Bone marrow (tissue), 2 donors: ENCODE measurements at regions not wholly inside any gene's neighbourhood (a gene's known extent, or its start where the extent isn't known, plus 50 kb on each side); places are given as distances from the start of the nearest gene placed in this dataset.
A peak's percentile ranks its signal among the peaks of the same experiment; 100 is the strongest.

Source experiments
- DNase-seq, 2 donors: peaks; one replicate each; lab custom pipeline; 2025; lab: John Stamatoyannopoulos, UW

DNA sequence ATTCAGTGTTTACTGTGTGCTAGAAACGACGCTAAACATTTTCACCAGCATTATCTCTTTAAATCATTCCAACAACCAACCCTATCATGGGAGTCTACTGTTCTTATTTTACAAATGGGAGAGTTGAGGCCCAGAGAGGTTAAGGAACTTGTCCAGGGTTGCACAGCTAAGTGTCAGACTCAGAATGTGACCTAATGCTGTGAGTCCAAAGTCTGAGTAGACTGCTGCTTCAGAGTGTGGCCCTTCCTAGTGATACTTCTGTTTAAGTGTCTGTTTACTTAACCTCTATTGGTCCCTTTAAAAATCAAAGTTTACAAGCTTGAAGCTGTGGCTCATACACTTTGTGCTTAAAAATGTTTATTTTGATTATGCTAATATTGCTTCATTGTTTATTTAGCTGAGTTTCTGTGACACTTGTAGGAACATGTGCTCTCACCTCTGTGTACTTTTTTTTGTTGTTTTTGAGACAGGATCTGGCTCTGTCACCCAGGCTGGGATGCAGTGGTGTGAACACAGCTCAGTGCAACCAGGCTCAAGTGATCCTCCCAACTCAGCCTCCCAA is 84.4 kb upstream of the SYPL1 start:
- no peak for DNase-seq

DNA sequence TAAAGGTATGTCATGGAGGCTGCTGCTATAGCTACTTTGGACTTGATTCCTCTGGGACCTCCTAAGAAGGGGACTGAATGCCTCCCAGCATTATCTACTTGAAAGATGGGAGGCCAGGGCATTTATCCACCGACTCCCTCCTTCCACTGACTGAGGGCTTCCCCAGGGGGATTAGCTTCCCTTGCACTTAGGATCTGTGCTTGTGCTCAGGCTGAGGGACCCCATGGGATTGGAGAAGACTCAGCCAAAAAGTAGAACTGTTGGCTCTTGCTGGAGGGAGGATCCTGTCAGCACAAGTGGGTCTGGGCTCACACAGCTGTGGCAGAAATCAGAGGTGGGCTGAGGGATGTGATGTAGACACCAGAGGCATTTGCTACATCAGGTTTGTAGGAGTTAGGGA is 81.5 kb upstream of the SYPL1 start:
- no peak for DNase-seq

DNA sequence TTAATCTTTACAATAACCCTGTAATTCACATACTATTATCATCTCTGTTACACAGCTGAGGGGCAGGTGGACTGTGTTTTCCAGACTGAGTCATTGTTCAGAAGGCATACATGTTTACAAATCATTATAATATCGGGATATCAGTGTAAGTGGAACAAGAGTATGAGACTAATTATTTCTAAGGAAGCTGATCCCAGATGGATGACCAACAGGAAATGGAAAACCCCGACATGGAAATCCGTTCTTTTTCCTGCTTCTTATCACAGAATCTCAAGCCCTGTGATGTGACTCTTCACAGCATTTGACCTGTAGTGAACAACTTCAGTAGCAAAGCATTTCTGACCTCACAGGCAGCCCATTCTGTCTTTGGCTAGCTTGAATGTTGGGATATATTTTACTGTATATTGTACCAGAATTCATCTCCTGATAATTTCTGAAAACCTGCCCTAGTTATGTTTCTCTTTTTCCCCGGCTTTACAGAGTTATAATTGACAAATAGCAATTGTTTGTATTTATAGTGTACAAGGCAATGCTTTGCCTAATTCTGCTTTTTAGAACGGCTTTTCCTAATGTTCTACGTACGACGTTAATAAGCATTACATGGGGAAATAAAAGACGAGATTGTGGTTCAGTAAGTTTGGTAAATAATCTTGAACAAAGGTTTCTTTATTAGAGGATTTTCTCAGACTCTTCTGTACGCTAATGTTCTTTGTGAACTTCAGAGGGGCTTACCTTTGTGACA is 78.6 kb upstream of the SYPL1 start:
- DNase-seq: no peak

DNA sequence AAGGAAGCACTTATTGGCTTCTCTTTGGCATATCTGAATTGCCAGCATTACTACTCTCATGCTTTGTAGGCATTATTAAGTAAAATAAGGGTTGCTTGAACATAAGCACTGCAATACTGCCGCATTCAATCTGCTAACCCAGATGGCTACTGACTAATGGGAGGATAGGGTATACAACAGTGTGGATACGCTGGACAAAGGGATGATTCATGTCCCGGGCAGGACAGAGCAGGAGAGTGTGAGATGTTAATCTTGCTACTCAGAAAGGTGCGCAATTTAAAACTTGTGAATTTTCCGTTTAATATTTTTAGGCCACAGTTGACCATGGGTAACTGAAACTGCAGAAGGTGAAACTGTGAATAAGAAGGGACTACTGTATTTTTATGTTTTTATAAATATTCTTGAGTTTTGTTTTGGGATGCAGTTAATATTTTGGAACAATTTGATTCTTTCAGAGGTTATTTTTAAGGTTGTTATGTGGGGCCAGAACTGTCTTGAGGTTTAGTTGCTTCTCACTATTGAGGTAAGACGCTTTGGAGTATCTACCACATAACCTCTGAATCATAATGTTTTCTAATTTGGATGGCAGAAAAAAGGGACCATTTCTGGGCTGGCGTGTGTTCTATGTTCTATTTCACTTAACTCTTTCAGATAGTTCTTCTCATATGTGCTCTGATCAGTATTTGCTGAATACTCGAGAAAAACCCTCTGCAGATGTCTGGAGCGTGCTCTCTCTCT is 75.7 kb upstream of the SYPL1 start:
- DNase-seq: no peak

DNA sequence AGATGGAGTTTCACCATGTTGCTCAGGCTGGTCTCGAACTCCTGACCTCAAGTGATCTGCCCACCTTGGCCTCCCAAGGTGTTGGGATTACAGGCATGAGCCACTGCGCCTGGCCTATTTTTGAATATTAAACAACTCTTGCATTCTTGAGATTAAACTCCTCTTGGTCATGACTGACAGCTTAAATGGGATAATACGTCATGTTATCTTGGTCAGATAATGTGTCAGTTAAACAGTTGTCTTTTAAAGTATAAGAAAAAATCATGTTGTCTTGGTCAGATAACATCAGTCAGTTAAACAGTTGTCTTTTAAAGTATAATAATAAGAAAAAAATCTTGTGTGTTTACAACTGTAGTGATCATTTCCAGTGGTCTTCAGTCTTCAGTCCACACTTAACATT is 73.6 kb upstream of the SYPL1 start:
- DNase-seq: no peak

DNA sequence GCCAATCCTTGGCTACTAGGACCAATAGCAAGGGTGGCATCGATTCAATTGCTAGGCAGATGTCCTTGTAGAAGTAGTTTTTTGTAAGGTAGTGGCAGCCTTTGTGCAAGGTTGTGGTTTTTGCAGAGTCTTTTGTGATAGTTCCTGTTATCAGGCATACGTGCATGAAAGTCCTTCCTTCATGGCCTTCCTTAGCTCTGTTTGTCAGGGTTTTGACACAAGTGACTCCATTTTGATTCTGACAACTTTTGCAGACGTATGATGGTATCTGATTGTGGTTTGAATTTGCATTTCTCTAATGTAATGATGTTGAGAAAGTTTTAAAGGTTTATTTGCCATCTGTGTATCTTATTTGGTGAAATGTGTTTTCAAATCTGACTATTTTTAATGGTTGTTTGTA is 71.8 kb upstream of the SYPL1 start:
- DNase-seq: no peak

DNA sequence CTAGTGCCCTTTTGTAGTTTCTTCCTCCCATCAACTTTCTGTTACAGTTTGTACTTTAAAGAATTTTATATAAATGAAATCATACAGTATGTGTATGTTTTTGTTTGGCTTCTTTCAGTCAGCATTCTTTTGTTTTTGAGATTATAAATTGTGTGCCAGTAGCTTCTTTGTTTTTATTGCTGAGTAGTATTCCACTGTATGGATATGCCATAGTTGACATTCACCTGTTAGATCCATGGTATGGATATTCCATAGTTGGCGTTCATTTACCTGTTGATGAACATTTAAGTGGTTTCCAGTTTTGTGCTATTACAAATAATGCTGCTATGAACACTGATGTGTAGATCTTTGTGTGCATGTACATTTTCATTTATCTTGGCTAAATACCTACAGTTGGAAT is 70.8 kb upstream of the SYPL1 start:
- DNase-seq: no peak

DNA sequence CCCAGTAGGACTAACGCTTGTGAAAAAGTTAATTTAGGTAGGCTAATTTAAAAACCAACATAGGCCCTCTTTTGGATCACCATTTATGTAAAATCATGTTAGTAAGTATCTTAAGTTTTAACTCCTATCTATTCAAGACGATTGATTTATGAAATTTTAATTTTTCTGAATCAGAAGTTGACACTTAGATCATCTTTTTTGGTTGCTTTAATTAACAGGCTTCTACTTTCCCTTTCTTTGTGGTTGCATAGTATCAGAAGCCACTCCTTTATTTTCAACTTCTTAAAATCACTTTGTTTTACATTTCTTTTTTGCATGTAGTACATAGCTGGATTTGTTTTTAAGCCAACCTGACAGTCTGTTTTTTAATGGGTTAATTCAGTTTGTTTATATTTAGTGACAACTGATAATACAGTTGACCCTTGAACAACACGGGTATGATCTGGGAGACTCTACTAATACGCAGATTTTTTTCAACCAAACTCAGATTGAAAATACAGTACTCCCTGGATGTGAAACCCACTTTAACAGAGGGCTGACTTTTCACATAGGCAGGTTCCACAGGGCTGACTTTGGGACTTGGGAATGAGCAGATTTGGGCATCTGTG is 69.7 kb upstream of the SYPL1 start:
- DNase-seq: no peak

DNA sequence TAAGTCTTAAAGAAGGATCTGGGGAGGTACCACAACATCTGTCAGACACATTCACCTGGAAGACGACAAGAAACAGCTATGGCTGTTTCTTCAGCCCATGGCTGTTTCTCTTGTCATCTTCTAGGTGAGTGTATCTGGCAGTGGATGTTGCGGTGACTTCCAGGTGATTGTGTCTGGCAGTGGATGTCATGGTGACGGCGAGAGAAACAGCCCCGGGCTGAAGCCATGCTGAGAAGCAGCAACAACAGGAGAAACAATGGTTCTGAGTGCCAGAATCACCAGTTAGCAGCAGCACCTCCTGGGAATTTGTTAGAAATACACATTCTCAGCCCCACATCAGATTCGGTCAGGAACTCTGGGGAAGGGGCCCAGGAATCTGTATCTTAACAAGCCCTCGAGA is 68.6 kb upstream of the SYPL1 start:
- no peak for DNase-seq

DNA sequence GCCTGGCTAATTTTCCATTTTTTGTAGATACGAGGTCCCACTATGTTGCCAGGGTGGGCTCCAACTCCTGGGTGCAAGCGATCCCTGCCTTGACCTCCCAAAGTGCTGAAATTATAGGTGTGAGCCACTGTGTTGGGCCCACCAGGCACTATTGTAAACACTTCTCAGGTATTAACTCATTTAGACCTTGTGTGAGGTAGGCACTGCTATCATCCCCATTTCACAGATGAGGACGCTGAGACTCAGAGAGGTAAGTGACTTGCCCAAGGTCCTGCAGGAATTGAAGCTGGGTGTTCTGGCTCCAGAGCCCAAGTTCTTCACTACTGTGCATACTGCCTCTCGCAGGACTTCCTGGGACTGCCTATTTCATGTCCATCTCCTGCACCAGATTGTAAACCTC is 67.1 kb upstream of the SYPL1 start:
- DNase-seq: no peak

DNA sequence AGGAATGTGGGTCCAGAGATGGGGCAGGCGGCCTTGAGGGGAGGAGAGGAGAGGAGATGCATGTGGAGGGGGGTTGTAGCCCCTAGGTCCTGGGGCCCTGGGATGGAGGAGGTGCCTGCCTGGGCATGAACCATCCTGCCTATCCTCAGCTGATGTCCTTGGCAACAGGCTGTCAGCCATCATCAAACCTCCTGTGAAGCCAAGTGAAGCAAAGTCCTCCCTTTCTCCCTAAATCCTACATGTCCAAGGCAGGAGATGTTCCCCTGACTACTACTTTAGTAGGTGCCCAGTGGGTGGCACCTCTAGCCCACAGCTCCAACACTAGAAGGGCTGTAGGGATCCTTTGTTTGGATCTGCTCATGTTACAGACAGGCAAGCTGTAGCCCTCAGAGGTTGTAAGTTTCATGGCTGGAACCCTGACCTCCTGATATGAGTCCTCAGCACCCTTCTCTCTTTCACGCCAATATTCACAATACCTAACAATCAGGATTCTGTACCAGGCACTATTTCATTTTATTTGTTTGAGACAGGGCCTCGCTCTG is 66.6 kb upstream of the SYPL1 start:
- no peak for DNase-seq

DNA sequence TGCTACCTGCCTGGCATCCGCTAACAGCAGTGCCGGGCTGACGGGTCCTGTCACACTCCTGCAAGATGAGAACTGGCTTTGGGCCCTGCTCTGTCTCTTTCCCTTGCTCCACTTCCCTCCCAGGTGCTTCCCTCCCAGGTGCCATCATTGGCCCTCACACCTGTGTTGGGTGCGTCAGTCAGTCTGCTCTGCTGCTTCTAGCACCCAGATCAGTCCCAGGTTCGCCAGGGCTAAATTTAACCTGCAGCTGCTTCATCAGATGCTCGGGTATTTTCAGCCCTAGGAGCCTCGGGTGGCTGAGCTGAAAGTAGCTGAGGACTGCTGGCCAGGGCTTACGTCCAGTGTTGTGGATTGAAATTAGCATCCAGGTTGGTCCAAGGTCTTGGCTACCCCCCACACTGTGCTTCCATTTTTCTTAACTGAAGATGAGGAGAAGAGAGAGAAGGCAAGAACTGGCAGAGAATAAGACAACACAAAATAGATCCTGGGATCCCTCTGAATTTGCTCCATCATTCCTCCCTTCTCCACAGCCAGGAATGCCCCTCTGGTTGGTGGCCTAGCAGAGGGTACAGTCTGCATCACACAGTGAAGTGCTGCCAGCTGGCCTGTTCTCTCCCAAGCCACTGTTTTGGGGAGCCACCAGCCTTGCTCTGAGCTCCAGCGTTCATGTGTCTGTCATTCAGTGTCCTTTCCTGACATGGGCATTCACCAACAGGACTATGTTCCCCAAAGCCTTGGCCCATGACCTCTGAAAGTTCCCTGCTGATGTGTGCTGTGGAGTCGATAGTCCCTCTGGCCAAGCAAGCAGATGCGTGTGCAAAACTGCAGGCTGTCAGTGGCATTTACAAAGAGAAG is 65.9 kb upstream of the SYPL1 start:
- no peak for DNase-seq

DNA sequence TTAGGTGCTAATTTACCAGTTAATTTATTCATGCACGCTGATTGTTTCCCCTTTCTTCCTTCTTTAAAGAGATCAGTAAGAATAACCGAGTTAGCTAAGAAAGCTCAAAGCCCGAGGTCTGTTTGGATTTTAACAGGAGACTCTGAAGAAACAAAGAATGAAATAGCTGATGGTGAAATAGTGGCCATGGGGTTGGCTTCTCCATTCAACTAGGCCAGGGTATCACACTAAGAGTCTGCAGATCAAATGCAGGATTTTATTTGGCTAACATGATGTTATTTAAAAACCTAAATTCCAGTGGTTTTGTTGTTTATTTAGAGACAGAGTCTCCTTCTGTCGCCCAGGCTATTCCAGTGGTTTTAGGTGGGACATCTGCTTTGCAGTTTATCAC is 65.2 kb upstream of the SYPL1 start:
- DNase-seq: no peak

DNA sequence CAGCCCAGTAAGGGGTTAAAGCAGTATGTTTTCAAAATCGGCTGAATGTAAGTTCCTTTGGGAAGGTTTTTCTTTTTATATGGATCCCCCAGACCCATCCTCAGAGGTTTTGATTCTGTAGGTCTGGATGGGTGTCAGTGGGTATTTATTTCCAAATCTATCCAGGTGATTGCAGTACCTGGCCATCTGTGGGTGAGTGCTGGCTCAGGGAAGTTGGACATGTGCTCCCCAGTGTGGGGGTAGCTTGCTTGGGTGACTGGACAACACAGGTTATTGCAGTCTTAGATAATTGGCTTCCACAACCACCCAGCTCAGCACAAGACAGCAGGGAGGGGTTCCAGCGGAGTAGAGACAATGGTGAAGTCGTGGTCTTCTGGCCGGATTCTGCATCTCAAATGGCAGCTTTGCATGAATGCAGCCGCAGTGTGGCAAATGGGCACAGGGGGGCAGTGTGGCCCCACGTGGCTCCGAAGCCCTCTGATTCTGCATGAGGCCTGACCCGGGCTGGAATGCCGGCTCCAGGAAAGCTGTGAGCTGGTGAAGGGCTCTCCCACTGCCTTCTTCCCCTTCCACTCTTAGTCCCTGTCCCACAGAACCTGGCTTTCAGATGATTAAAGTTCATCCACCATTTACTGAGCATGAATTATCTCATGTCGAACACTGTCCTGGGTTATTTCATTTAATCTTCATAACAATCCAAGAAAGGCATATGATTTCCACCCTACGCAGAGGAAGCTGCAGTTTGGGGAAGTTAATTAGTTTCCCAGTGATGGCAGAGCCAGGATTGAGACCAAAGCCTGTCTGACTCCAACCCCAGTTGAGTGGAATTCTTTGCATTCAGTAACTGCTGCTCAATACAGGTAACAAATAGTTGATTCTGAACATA is 64.5 kb upstream of the SYPL1 start:
- DNase-seq: peak; percentile 5 to 30

DNA sequence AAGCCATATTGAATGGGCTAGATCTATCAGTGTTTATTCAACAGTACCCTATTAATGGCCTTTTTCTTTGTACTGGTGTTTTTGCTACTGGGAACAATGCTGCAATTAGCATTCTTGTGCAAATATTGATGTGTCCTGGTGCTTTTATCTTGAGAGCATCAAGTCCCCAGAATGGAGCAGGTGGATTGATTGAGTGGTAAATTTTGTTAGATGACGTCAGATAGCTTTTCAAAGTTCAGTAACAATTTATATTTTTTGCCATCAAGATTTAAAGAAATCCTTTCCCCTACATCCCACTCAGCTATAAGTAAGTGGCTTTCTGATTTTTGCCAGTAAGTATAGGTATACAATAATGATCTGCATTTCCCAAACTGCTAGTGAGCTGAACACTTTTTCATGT is 63.4 kb upstream of the SYPL1 start:
- no peak for DNase-seq

DNA sequence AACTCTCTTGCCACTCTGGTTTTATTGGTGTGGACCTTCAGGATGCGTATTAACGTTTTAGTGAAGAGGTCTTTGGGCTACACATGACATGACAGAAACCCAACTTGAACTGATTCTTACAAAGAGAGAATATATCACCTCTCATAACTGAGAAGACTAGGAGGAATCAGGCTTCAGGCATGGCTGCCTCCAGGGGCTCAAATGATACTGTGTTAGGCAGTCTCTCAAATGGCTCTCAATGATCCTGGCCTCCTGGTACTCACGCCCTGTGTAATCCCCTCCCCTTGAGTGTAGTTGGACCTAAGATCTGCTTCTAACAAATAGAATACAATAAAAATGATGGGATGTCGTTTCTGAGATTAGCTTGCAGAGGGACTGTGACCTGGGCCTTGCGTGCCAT is 58.5 kb upstream of the SYPL1 start:
- no peak for DNase-seq

DNA sequence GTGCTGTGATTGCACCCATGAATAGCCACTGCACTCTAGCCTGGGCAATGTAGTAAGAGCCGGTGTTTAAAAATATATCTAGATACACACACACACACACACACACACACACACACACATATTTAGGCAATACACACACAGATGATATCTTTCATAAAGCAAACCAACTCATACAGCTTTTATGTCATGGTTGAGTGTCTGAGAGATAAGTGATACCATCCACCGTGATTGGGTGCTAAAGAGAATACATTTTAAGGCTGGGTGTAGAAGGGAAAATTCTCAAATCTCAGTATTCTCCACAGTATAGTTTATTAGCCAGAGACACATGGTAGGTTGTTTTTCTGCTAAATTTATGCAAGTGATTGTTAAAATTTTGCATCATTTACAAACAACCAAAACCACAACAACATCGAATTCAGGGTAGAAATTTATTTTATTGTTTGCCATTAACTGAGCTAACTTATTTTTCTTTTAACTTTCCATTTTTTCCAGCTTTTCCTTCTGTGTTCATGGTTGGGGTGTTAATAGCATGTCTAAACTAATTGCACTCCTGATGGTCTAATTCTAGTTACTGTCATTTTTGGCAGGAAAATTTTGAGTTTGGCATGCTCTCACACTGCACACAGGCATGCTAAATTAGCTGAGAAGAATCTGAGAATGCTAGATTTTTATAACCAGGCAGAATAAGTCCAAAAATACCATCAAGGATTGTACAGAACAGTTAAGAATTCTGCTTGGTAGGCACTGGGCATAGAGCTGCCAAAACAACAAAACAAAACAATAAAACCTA is 57.9 kb upstream of the SYPL1 start:
- no peak for DNase-seq

DNA sequence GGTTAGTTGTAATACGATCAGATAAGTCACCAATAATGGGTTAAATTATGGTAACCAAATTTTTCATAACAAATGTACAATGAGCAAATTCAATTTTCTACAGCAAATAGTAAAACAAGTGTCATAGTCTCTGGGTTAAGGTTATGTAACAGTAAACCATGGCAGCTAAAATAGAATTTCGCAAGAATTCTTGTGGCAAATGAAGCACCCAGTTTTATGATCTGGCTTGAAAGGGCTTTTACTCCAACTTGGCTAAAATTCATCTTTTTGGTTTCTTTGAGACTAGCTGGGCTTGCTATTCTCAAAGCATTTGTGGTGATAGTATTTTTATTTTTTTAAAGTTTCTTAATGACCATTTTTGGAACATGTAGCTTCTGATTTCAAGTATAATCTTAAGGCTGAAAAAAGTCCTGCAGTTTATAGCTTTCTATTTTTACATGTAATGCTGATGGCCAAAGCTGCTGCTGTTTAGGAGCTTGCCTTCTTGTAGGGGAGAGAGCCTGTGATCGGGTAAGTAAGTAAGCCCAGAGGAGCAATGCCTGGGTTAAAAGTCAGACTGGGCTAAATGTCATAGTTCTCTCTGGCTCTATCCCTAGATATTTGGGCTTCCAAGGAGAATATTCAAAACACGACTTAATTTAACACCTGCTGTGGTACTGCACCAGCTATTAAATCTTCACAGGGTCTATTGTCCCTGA is 55.5 kb upstream of the SYPL1 start:
- no peak for DNase-seq

DNA sequence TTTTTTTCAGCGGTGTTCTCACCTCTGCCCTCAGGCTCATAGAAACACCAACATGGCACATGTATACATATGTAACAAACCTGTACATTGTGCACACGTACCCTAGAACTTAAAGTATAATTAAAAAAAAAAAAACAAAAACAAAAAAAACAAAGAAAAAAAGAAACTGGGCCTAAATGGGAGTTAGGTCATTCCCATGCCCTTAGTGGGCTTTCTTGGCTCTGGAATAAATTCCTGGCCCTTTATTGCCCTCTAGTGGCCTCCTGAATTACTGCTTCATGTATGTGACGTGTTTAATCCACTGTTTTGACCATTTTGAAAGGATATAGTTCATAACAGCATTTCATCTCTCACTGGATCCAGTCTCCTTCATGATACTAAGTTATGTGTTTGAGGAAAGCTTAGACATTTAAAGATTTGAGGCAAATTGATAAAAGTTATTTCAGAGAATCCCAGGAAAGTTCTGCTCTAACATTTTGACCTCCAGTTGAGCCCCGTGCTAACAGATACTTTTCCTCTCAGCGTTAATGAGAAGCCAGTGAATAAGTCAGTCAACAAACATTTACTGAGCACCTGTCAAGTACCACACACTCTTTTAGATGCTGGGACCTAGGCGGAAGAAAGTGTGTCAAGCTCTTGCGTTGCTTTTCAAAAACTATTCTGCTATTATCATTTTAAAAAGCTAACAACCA is 54.7 kb upstream of the SYPL1 start:
- DNase-seq: peak in 1 of 2 donors; percentile 31
